CMK (cell line): ENCODE measurements at regions not wholly inside any gene's neighbourhood (a gene's known extent, or its start where the extent isn't known, plus 50 kb on each side); places are given as distances from the start of the nearest gene placed in this dataset.

Source experiments
- DNase-seq: peaks from one replicate; pipeline ENCODE4 v3.0.0-alpha.2; 2010; ENCODE audit warnings: low read depth

GRCh38 chr1:13968361-13968760 lies 268.4 kb downstream of the PRDM2 start:
- DNase-seq: no peak

GRCh38 chr1:13970631-13971247 lies 270.8 kb downstream of the PRDM2 start:
- no peak for DNase-seq

GRCh38 chr1:13976485-13976884 lies 276.5 kb downstream of the PRDM2 start:
- DNase-seq: no peak

GRCh38 chr1:13981142-13981541 lies 281.2 kb downstream of the PRDM2 start:
- DNase-seq: no peak

GRCh38 chr1:13983393-13983792 lies 283.4 kb downstream of the PRDM2 start:
- no peak for DNase-seq

- no peak for DNase-seq
Measured at GRCh38 chr1:13990939-13991338, 291.0 kb downstream of the PRDM2 start.

GRCh38 chr1:13992489-13993285 lies 292.7 kb downstream of the PRDM2 start:
- no peak for DNase-seq

GRCh38 chr1:13994386-13994785 lies 294.4 kb downstream of the PRDM2 start:
- no peak for DNase-seq

- DNase-seq: no peak
Measured at GRCh38 chr1:13996334-13996733, 296.3 kb downstream of the PRDM2 start.

- DNase-seq: no peak
Measured at GRCh38 chr1:14003552-14003951, 303.6 kb downstream of the PRDM2 start.

GRCh38 chr1:14009582-14009981 lies 309.6 kb downstream of the PRDM2 start:
- DNase-seq: no peak

- DNase-seq: no peak
Measured at GRCh38 chr1:14010476-14010875, 310.5 kb downstream of the PRDM2 start.

GRCh38 chr1:14011132-14011531 lies 311.1 kb downstream of the PRDM2 start:
- no peak for DNase-seq

GRCh38 chr1:14011888-14012287 lies 311.9 kb downstream of the PRDM2 start:
- no peak for DNase-seq

GRCh38 chr1:14014929-14015328 lies 314.9 kb downstream of the PRDM2 start:
- no peak for DNase-seq

GRCh38 chr1:14015917-14016316 lies 315.9 kb downstream of the PRDM2 start:
- DNase-seq: no peak

- no peak for DNase-seq
Measured at GRCh38 chr1:14017531-14017961, 317.6 kb downstream of the PRDM2 start.

- DNase-seq: no peak
Measured at GRCh38 chr1:14019461-14019860, 319.5 kb downstream of the PRDM2 start.

GRCh38 chr1:14020006-14020405 lies 320.0 kb downstream of the PRDM2 start:
- no peak for DNase-seq

- DNase-seq: no peak
Measured at GRCh38 chr1:14027099-14027498, 327.1 kb downstream of the PRDM2 start.

GRCh38 chr1:14031461-14031860 lies 331.5 kb downstream of the PRDM2 start:
- no peak for DNase-seq

GRCh38 chr1:14034506-14034905 lies 334.5 kb downstream of the PRDM2 start:
- DNase-seq: no peak

- no peak for DNase-seq
Measured at GRCh38 chr1:14037101-14037847, 337.3 kb downstream of the PRDM2 start.
